ENCODE measurements at regions not wholly inside any gene's neighbourhood (a gene's known extent, or its start where the extent isn't known, plus 50 kb on each side); places are given as distances from the start of the nearest gene placed in this dataset.
"Not testable (repeated sequence)": the region's sequence is repeated elsewhere in the genome, so short reads cannot be mapped to it uniquely, and the experiment has no call there.

DNA sequence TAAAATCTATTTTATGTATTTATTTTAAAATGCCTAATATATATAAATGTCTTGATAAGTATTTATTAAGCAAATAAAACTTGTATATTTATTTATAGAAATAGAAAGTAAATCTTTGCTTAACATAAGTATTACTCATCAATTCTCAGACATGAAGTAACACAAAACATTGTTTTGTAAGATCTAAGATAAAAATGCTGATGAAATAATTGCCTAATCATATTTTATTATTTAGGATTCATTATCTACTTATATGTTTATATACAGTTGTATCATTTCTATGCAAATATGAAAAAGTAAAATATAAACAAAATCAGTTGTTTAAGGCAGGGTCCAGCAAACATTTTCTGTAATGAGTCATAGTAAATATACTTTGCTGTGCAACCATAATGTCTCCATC, 507.8 kb upstream of the CNTN5 start:
- no peak for FAIRE-seq
- H3K36me3 ChIP-seq (ENCODE audit: control insufficient read depth in 3 of 3, insufficient read depth in 2 of 3, low read depth in 1 of 3, low read length in 3 of 3) = no peaks in the 10 kb centered on the region
- no peaks in the 10 kb centered on the region for H3K27me3 ChIP-seq (ENCODE audit: control insufficient read depth in 3 of 3, insufficient read depth in 3 of 3, low read length in 3 of 3)
- H3K4me1 ChIP-seq (ENCODE audit: control insufficient read depth in 3 of 3, insufficient read depth in 2 of 3, low read depth in 1 of 3, low read length in 2 of 3) = no peaks in the 10 kb centered on the region
- H3K9me3 ChIP-seq (ENCODE audit: control insufficient read depth in 2 of 2, insufficient read depth in 1 of 2, low read depth in 1 of 2, low read length in 1 of 2) = peaks cover under 1 to 2% of the 10 kb centered on the region in 2 donors
- H3K27ac ChIP-seq (ENCODE audit: low read depth in 1 of 3, low read length in 2 of 3) = no peak overlapping the region
- DNase-seq = no peak
- H3K4me3 ChIP-seq (ENCODE audit: low read depth in 1 of 3, low read length in 3 of 3) = no peak overlapping the region

DNA sequence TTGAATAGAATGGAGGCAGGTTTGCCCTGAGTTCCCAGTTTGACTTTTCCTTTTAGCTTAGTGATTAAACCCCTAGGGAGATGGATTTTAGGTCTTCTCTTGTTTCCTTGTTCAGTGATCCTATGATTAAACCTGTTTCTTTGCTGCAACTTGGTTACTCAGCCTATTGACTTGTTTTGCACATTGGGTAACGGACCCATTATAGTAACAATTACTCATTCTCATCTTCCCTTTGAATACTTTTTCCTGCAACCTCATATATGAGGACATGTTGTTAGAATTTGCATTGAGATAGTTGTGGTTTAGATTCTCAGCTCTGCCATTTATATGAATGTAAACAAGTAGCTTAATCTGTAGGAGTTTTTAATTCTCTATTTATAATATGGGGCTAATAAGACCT, 489.2 kb upstream of the CNTN5 start:
- Histone ChIP-seq H3K4me1 (ENCODE audit: control insufficient read depth in 3 of 3, insufficient read depth in 2 of 3, low read depth in 1 of 3, low read length in 2 of 3) (no peaks in the 10 kb centered on the region), H3K36me3 (ENCODE audit: control insufficient read depth in 3 of 3, insufficient read depth in 2 of 3, low read depth in 1 of 3, low read length in 3 of 3) (no peaks in the 10 kb centered on the region), H3K9me3 (ENCODE audit: control insufficient read depth in 2 of 2, insufficient read depth in 1 of 2, low read depth in 1 of 2, low read length in 1 of 2) (no peaks in the 10 kb centered on the region), H3K27me3 (ENCODE audit: control insufficient read depth in 3 of 3, insufficient read depth in 3 of 3, low read length in 3 of 3) (no peaks in the 10 kb centered on the region), H3K27ac (ENCODE audit: low read depth in 1 of 3, low read length in 2 of 3) (no peak overlapping the region), H3K4me3 (ENCODE audit: low read depth in 1 of 3, low read length in 3 of 3) (no peak overlapping the region)
- 59 to 67% (median 61%) methylated on average over 1 of the region's 1 CpG for WGBS, 3 donors
- DNase-seq (no peak), FAIRE-seq (no peak)

DNA sequence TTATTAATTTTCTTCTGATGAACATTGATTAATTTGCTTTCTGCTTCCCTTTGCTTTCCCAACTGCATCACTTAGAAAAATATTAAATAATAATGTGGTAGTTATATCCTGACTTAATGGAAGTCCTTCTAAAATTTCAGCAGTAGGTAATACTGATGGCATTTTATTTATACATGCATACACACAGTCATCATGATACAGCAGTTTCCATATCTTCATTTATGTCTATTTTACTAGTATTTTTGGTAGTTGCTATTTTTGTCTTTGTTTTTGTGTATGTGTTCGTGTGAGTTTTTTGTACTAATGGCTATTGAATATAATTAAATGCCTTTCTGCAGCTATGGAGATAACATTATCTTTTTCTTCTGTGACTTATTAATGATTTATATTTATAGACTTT, 484.7 kb upstream of the CNTN5 start:
- Histone ChIP-seq H3K4me3 (ENCODE audit: low read depth in 1 of 3, low read length in 3 of 3) (no peak overlapping the region), H3K9me3 (ENCODE audit: control insufficient read depth in 2 of 2, insufficient read depth in 1 of 2, low read depth in 1 of 2, low read length in 1 of 2) (no peaks in the 10 kb centered on the region), H3K4me1 (ENCODE audit: control insufficient read depth in 3 of 3, insufficient read depth in 2 of 3, low read depth in 1 of 3, low read length in 2 of 3) (no peaks in the 10 kb centered on the region), H3K27me3 (ENCODE audit: control insufficient read depth in 3 of 3, insufficient read depth in 3 of 3, low read length in 3 of 3) (no peaks in the 10 kb centered on the region), H3K36me3 (ENCODE audit: control insufficient read depth in 3 of 3, insufficient read depth in 2 of 3, low read depth in 1 of 3, low read length in 3 of 3) (no peaks in the 10 kb centered on the region), H3K27ac (ENCODE audit: low read depth in 1 of 3, low read length in 2 of 3) (no peak overlapping the region)
- DNase-seq (no peak), FAIRE-seq (peak; percentile 19)
- 39 to 57% (median 43%) methylated on average over 1 of the region's 1 CpG for WGBS, 3 donors

DNA sequence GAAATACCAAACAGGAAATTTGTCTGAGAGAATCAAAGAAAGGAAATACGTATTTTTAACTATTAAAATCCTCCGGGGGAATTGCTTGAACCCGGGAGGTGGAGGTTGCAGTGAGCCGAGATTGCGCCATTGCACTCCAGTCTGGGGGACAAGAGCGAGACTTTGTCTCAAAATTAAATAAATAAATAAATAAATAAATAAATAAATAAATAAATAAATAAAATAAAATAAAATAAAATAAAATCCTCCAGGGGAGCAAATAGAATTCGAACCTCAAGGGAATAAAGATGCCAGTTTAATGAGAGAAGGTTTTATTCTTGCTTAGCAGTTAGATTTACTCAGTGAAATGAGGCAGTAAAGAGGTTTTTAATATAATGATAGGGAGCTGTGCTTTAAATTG, 482.4 kb upstream of the CNTN5 start:
- not testable (repeated sequence) for H3K27me3 ChIP-seq (ENCODE audit: control insufficient read depth in 3 of 3, insufficient read depth in 3 of 3, low read length in 3 of 3); H3K4me1 ChIP-seq (ENCODE audit: control insufficient read depth in 3 of 3, insufficient read depth in 2 of 3, low read depth in 1 of 3, low read length in 2 of 3); H3K9me3 ChIP-seq (ENCODE audit: control insufficient read depth in 2 of 2, insufficient read depth in 1 of 2, low read depth in 1 of 2, low read length in 1 of 2); DNase-seq; FAIRE-seq; H3K4me3 ChIP-seq (ENCODE audit: low read depth in 1 of 3, low read length in 3 of 3); H3K27ac ChIP-seq (ENCODE audit: low read depth in 1 of 3, low read length in 2 of 3); H3K36me3 ChIP-seq (ENCODE audit: control insufficient read depth in 3 of 3, insufficient read depth in 2 of 3, low read depth in 1 of 3, low read length in 3 of 3)
- 75 to 89% (median 86%) methylated on average over 7 of the region's 7 CpGs for WGBS, 3 donors

DNA sequence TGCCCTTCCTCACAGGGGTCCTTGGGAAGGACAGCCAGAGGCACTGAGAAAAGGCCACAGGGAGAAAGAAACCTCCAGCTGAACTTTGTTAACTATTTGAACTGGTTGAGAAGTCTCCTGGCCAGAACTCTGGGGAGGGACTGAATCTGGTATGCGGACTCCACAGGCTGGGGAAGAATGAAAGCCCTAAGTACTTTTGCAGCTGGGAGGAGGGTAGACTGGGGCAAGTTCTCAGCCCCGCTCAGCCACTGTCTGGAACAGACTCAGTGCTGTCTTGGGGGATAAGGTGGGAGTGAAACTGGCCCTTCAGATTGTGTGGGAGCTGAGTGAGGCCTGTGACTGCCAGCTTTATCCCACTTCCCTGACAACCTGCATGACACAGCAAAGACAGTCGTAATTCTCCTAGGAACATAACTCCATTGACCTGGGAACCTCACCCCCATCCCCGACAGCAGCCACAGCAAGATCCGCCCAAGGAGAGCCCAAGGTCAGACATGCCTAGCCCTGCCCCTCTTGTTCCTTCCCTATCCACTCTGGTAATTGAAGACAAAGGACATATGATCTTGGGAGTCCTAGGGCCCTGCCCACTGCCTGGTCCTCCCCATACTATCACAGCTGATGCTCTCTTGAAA, 475.1 kb upstream of the CNTN5 start:
- H3K4me3 ChIP-seq (ENCODE audit: low read depth in 1 of 3, low read length in 3 of 3) = no peak overlapping the region
- H3K36me3 ChIP-seq (ENCODE audit: control insufficient read depth in 3 of 3, insufficient read depth in 2 of 3, low read depth in 1 of 3, low read length in 3 of 3) = no peaks in the 10 kb centered on the region
- FAIRE-seq = no peak
- DNase-seq = no peak
- no peaks in the 10 kb centered on the region for H3K27me3 ChIP-seq (ENCODE audit: control insufficient read depth in 3 of 3, insufficient read depth in 3 of 3, low read length in 3 of 3)
- no peaks in the 10 kb centered on the region for H3K9me3 ChIP-seq (ENCODE audit: control insufficient read depth in 2 of 2, insufficient read depth in 1 of 2, low read depth in 1 of 2, low read length in 1 of 2)
- no peak overlapping the region for H3K27ac ChIP-seq (ENCODE audit: low read depth in 1 of 3, low read length in 2 of 3)
- 80 to 88% (median 84%) methylated on average over 5 of the region's 5 CpGs for WGBS, 3 donors
- no peaks in the 10 kb centered on the region for H3K4me1 ChIP-seq (ENCODE audit: control insufficient read depth in 3 of 3, insufficient read depth in 2 of 3, low read depth in 1 of 3, low read length in 2 of 3)

DNA sequence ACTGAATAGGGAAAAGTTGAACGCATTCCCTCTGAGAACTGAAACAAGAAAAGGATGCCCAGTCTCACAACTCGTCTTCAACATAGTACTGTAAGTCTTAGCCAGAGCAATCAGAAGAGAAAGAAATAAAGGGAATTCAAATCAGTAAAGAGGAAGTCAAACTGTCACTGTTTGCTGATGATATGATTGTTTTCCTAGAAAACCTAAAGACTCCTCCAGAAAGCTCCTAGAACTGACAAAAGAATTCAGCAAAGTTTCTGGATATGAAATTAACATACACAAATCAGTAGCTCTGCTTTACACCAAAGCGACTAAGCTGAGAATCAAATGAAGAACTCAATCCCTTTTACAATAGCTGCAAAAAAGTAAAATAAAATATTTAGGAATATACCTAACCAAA, 471.2 kb upstream of the CNTN5 start:
- no peak overlapping the region for H3K4me3 ChIP-seq (ENCODE audit: low read depth in 1 of 3, low read length in 3 of 3)
- no peak overlapping the region for H3K27ac ChIP-seq (ENCODE audit: low read depth in 1 of 3, low read length in 2 of 3)
- no peaks in the 10 kb centered on the region for H3K9me3 ChIP-seq (ENCODE audit: control insufficient read depth in 2 of 2, insufficient read depth in 1 of 2, low read depth in 1 of 2, low read length in 1 of 2)
- H3K36me3 ChIP-seq (ENCODE audit: control insufficient read depth in 3 of 3, insufficient read depth in 2 of 3, low read depth in 1 of 3, low read length in 3 of 3) = no peaks in the 10 kb centered on the region
- WGBS, 3 donors = 80 to 85% (median 81%) methylated on average over 3 of the region's 3 CpGs
- H3K27me3 ChIP-seq (ENCODE audit: control insufficient read depth in 3 of 3, insufficient read depth in 3 of 3, low read length in 3 of 3) = no peaks in the 10 kb centered on the region
- no peaks in the 10 kb centered on the region for H3K4me1 ChIP-seq (ENCODE audit: control insufficient read depth in 3 of 3, insufficient read depth in 2 of 3, low read depth in 1 of 3, low read length in 2 of 3)
- DNase-seq (no peak), FAIRE-seq (no peak)

DNA sequence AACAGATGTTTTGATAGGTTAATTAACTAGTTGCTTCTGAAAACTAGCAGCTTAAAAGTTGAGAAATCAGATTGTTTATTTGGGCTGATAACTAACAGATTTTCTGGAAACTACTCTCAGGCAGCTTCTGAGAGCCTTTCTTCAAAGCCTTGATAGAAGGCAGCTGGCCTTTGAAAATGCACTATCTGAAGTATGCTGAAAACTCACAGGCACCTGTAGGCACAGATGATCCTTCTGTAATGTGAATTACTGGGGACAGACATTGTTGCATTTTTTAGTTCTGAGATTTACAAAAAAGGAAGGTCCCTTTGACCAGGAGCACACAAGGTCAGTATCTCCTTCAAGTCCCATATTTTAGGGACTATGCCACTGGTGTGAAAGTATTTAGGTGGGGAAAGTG, 460.8 kb upstream of the CNTN5 start:
- Histone ChIP-seq H3K4me3 (ENCODE audit: low read depth in 1 of 3, low read length in 3 of 3) (no peak overlapping the region), H3K27me3 (ENCODE audit: control insufficient read depth in 3 of 3, insufficient read depth in 3 of 3, low read length in 3 of 3) (no peaks in the 10 kb centered on the region), H3K36me3 (ENCODE audit: control insufficient read depth in 3 of 3, insufficient read depth in 2 of 3, low read depth in 1 of 3, low read length in 3 of 3) (no peaks in the 10 kb centered on the region), H3K27ac (ENCODE audit: low read depth in 1 of 3, low read length in 2 of 3) (no peak overlapping the region), H3K9me3 (ENCODE audit: control insufficient read depth in 2 of 2, insufficient read depth in 1 of 2, low read depth in 1 of 2, low read length in 1 of 2) (no peaks in the 10 kb centered on the region), H3K4me1 (ENCODE audit: control insufficient read depth in 3 of 3, insufficient read depth in 2 of 3, low read depth in 1 of 3, low read length in 2 of 3) (no peaks in the 10 kb centered on the region)
- no peak for DNase-seq
- no peak for FAIRE-seq

DNA sequence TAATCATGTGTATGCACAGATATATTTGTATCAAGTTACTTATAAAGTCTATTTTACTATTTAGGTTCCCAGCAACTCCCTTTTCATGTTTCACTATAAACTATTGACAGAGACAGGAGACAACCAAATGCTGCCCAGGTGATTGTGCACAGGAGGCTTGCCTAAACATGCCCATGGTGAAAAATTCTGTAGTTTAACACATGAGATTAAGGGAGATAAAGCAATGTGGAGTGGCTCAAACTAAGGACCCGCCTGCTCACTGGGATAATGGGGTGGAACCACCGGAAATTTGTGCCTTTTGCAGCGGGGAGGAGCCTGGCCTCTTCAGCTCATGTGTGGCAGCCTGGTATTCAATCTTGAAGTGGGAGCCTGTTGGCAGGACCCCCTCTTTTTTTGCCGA, 459.5 kb upstream of the CNTN5 start:
- 66 to 77% (median 72%) methylated on average over 4 of the region's 4 CpGs for WGBS, 3 donors
- FAIRE-seq = no peak

DNA sequence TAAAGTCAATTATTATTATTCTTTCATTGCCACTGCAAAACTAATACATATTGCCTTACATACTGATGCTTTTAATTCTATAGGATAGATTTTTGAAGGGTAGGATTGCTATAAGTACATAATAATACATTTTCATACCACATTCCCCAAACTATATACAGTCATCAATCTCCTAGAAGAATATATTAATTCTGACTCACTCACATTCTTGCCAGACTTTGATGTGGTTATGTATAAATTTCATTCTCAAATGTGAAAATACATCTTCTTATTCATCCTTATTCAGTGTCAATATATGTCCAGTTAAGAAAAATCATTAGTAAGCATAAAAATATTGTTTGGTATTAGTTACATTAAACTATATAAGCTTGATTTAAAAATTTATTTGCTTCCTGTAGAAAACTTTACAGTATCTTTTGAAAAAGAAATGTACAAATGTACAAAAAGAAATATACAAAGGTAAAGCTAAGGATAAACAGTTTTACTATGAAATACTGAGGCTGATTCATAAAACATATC, 458.8 kb upstream of the CNTN5 start:
- Histone ChIP-seq H3K9me3 (ENCODE audit: control insufficient read depth in 2 of 2, insufficient read depth in 1 of 2, low read depth in 1 of 2, low read length in 1 of 2) (no peaks in the 10 kb centered on the region), H3K36me3 (ENCODE audit: control insufficient read depth in 3 of 3, insufficient read depth in 2 of 3, low read depth in 1 of 3, low read length in 3 of 3) (no peaks in the 10 kb centered on the region), H3K27ac (ENCODE audit: low read depth in 1 of 3, low read length in 2 of 3) (no peak overlapping the region), H3K27me3 (ENCODE audit: control insufficient read depth in 3 of 3, insufficient read depth in 3 of 3, low read length in 3 of 3) (no peaks in the 10 kb centered on the region), H3K4me1 (ENCODE audit: control insufficient read depth in 3 of 3, insufficient read depth in 2 of 3, low read depth in 1 of 3, low read length in 2 of 3) (no peaks in the 10 kb centered on the region), H3K4me3 (ENCODE audit: low read depth in 1 of 3, low read length in 3 of 3) (no peak overlapping the region)
- FAIRE-seq = peak; percentile 19
- DNase-seq = no peak

More for the DNA sequence above, 459.5 kb upstream of the CNTN5 start:
- no peaks in the 10 kb centered on the region for H3K4me1 ChIP-seq (ENCODE audit: control insufficient read depth in 3 of 3, insufficient read depth in 2 of 3, low read depth in 1 of 3, low read length in 2 of 3)
- no peak overlapping the region for H3K27ac ChIP-seq (ENCODE audit: low read depth in 1 of 3, low read length in 2 of 3)
- no peaks in the 10 kb centered on the region for H3K9me3 ChIP-seq (ENCODE audit: control insufficient read depth in 2 of 2, insufficient read depth in 1 of 2, low read depth in 1 of 2, low read length in 1 of 2)
- DNase-seq = no peak
- no peak overlapping the region for H3K4me3 ChIP-seq (ENCODE audit: low read depth in 1 of 3, low read length in 3 of 3)
- H3K36me3 ChIP-seq (ENCODE audit: control insufficient read depth in 3 of 3, insufficient read depth in 2 of 3, low read depth in 1 of 3, low read length in 3 of 3) = no peaks in the 10 kb centered on the region
- no peaks in the 10 kb centered on the region for H3K27me3 ChIP-seq (ENCODE audit: control insufficient read depth in 3 of 3, insufficient read depth in 3 of 3, low read length in 3 of 3)
